RWPE2 (cell line): ENCODE measurements at regions not wholly inside any gene's neighbourhood (a gene's known extent, or its start where the extent isn't known, plus 50 kb on each side); places are given as distances from the start of the nearest gene placed in this dataset.

Experiments
- ATAC-seq: fragments of 200-7000 bp; cut with Tn5 transposase; 3 replicates; pipeline ENCODE4 v1.9.1; 2021; ENCODE audit warnings: low read depth
- DNase-seq: peaks from one replicate; pipeline ENCODE4 v3.0.0-alpha.2; 2020; ENCODE audit warnings: low spot score
- H3K27ac ChIP-seq: fragments of 450-650 bp; 2 replicates; pipeline ENCODE4 v1.5.1; 2017; ENCODE audit warnings: mild to moderate bottlenecking; ENCODE audit not compliant: poor library complexity, severe bottlenecking
- H3K27me3 ChIP-seq: fragments of 250-450 bp; sonication (Bioruptor Pico); 2 replicates; pipeline ENCODE4 v1.5.1; 2021; ENCODE audit warnings: mild to moderate bottlenecking, moderate library complexity; ENCODE audit not compliant: insufficient read depth, poor library complexity, severe bottlenecking
- H3K36me3 ChIP-seq: fragments of 250-450 bp; sonication (Bioruptor Pico); 2 replicates; pipeline ENCODE4 v1.5.1; 2020; ENCODE audit warnings: low read depth, mild to moderate bottlenecking, moderate library complexity
- H3K4me1 ChIP-seq: fragments of 250-450 bp; sonication (Bioruptor Pico); 2 replicates; pipeline ENCODE4 v1.5.1; 2021; ENCODE audit warnings: mild to moderate bottlenecking, moderate library complexity; ENCODE audit not compliant: insufficient read depth, poor library complexity, severe bottlenecking
- H3K4me3 ChIP-seq: fragments of 250-450 bp; sonication (Bioruptor Pico); 2 replicates; pipeline ENCODE4 v1.5.1; 2021; ENCODE audit warnings: mild to moderate bottlenecking, moderate library complexity; ENCODE audit not compliant: severe bottlenecking
- H3K9me3 ChIP-seq: fragments of 250-450 bp; sonication (Bioruptor Pico); 2 replicates; pipeline ENCODE4 v1.5.1; 2021; ENCODE audit warnings: mild to moderate bottlenecking, moderate library complexity; ENCODE audit not compliant: severe bottlenecking
- TF ChIP-seq, protein P1 (sequence below): fragments of 450-650 bp; IDR thresholded peaks from one replicate; pipeline ENCODE4 v1.5.1; 2017; ENCODE audit warnings: mild to moderate bottlenecking, moderate library complexity; ENCODE audit not compliant: poor library complexity, severe bottlenecking

DNA sequence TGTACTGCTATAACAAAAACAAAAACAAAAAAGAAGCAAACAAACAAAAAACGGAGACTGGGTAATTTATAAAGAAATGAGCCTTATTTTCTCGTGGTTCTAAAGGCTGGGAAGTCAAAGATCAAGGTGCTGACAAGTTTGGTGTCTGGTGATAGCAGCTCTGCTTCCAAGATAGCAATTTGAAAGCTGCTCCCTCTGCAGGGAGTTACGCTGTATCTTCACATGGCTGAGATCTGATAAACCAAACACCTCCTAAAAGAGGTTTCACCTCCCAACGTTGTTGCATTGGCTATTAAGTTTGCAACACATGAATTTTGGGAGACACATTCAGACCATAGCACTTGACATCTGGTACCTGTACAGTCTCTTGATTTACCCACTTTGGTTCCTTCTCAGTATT is 854.2 kb downstream of the CENPC start:
- no peaks in the 10 kb centered on the region for H3K4me1 ChIP-seq
- DNase-seq (no peak), ATAC-seq (peak; percentile 50; the same call in 2 of the 3 replicates)
- H3K27me3 ChIP-seq: no peaks in the 10 kb centered on the region
- H3K9me3 ChIP-seq: no peaks in the 10 kb centered on the region
- H3K4me3 ChIP-seq: no peak overlapping the region
- TF ChIP-seq, protein P1, sequence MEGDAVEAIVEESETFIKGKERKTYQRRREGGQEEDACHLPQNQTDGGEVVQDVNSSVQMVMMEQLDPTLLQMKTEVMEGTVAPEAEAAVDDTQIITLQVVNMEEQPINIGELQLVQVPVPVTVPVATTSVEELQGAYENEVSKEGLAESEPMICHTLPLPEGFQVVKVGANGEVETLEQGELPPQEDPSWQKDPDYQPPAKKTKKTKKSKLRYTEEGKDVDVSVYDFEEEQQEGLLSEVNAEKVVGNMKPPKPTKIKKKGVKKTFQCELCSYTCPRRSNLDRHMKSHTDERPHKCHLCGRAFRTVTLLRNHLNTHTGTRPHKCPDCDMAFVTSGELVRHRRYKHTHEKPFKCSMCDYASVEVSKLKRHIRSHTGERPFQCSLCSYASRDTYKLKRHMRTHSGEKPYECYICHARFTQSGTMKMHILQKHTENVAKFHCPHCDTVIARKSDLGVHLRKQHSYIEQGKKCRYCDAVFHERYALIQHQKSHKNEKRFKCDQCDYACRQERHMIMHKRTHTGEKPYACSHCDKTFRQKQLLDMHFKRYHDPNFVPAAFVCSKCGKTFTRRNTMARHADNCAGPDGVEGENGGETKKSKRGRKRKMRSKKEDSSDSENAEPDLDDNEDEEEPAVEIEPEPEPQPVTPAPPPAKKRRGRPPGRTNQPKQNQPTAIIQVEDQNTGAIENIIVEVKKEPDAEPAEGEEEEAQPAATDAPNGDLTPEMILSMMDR: no peak
- H3K36me3 ChIP-seq: no peaks in the 10 kb centered on the region
- H3K27ac ChIP-seq: no peak overlapping the region

DNA sequence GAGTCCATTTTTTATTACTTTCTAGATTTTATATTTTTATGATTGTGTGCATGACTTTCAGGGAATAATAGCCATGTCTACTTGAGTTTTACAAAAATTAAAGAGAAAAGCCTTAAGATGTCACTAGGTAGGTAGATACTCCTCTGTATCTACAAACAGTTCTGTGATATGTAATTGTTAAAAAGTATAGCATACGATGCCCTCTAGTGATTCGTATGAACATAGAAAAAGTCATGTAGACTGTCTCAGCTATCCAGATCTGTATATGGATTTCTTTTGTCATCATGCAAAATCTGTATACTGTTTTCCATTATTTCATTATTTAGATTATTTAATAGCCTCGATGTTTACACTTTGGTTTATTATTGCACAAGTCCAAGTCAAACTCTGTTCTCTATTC is 856.6 kb downstream of the CENPC start:
- H3K27ac ChIP-seq: no peak overlapping the region

DNA sequence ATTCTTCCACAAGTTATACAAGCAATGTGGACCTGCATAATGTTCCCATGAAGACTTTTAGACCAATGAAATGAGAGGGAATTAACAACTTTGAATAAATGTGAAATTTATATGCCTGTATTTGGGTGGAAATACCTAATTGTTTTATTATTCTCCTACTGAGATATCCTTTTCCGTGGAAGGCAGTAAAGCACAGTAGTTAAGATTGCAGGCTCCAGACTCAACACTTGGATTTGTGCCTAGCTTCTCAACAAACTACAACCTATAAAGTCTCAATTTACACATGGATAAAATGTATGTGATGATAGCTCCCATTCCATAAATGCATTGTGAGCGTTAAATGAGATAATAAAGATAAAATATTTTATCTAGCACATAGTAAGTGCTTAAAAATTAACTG is 857.8 kb downstream of the CENPC start:
- ATAC-seq (no peak), DNase-seq (no peak)
- Histone ChIP-seq H3K4me3 (no peak overlapping the region), H3K4me1 (no peaks in the 10 kb centered on the region), H3K27ac (no peak overlapping the region), H3K36me3 (no peaks in the 10 kb centered on the region), H3K27me3 (no peaks in the 10 kb centered on the region), H3K9me3 (no peaks in the 10 kb centered on the region)
- TF ChIP-seq, protein P1: no peak

More for the DNA sequence above, 856.6 kb downstream of the CENPC start:
- H3K27me3 ChIP-seq: no peaks in the 10 kb centered on the region
- TF ChIP-seq, protein P1: peak; percentile 66
- H3K9me3 ChIP-seq: no peaks in the 10 kb centered on the region
- ATAC-seq: peak; percentile 76; the same call in 2 of the 3 replicates
- no peaks in the 10 kb centered on the region for H3K36me3 ChIP-seq
- DNase-seq: no peak
- no peak overlapping the region for H3K4me3 ChIP-seq
- H3K4me1 ChIP-seq: no peaks in the 10 kb centered on the region

DNA sequence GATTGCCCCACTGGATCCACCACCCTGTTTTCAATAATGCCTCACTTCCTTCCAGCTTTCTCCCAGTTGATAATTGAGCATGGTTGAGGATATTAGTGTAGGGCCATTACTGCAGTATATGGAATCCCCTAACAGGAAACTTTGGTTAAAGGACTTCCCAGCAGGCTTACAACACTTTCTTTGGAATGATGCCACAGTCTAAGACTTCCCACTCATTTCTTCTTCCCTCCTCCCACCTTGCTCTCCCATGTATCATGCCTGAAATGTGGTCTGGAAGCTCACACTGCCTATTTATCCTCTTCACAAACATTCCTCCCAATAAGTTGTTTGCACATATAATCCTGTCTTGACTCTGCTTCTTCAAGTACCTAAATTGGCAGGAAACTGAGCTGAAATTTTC is 863.3 kb downstream of the CENPC start:
- Histone ChIP-seq H3K36me3 (no peaks in the 10 kb centered on the region), H3K9me3 (no peaks in the 10 kb centered on the region), H3K4me3 (no peak overlapping the region), H3K27ac (no peak overlapping the region), H3K4me1 (no peaks in the 10 kb centered on the region), H3K27me3 (no peaks in the 10 kb centered on the region)
- DNase-seq: no peak
- no peak for ATAC-seq
- TF ChIP-seq, protein P1: no peak

DNA sequence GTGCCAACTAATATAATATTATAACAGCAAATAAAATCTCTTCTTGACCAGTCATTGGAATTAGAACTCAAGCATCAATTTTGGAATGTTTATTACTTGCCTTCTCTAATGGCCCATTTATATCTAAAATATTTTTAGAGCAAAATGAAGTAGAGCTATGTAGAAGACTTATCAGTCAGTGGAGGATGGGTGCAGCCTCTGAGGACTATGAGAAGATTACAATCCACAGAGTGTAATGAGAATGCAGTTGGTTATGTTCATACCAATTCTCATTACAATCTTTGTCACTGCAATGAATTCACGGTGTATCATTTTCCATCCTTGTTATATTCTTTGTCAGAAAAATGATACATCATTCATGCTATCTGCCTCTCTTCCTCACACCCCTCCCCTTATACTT is 878.1 kb downstream of the CENPC start:
- Histone ChIP-seq H3K27ac (no peak overlapping the region), H3K4me1 (no peaks in the 10 kb centered on the region), H3K9me3 (no peaks in the 10 kb centered on the region), H3K4me3 (no peak overlapping the region), H3K27me3 (no peaks in the 10 kb centered on the region), H3K36me3 (no peaks in the 10 kb centered on the region)
- TF ChIP-seq, protein P1: no peak
- ATAC-seq (no peak), DNase-seq (no peak)
